Gastrocnemius medialis (tissue), 4 donors: ENCODE measurements at regions not wholly inside any gene's neighbourhood (a gene's known extent, or its start where the extent isn't known, plus 50 kb on each side); places are given as distances from the start of the nearest gene placed in this dataset.

Experiments
- CTCF ChIP-seq, 5 experiments: fragments of 450-650 bp in 3 of 5; fragments of 200-600 bp in 2 of 5; sonication (generic) in 2 of 5; IDR thresholded peaks in 4 of 5; conservative IDR thresholded peaks in 1 of 5; 1 replicate in 4 of 5; 2 replicates in 1 of 5; pipeline ENCODE4 v1.5.1; 2016 to 2019; ENCODE audit warnings: antibody characterized with exemption in 5 of 5, mild to moderate bottlenecking in 3 of 5, moderate library complexity in 3 of 5
- POLR2A ChIP-seq, 2 donors: fragments of 450-650 bp; IDR thresholded peaks; one replicate each; pipeline ENCODE4 v1.6.1; 2017; ENCODE audit warnings: antibody characterized with exemption in 2 of 2, mild to moderate bottlenecking in 2 of 2, moderate library complexity in 2 of 2

- no peak for TF ChIP-seq CTCF (IDR thresholded peaks at IDR 0.05 in 4 of 5, conservative IDR thresholded peaks at IDR 0.05 in 1 of 5)
- no peak for TF ChIP-seq POLR2A (IDR thresholded peaks at IDR 0.05)
These were observed 83.4 kb downstream of the TNFRSF13B start for GRCh38 chr17:16888413-16889087.
